Stomach (tissue), 8 donors: ENCODE measurements at regions not wholly inside any gene's neighbourhood (a gene's known extent, or its start where the extent isn't known, plus 50 kb on each side); places are given as distances from the start of the nearest gene placed in this dataset.

Source experiments
- DNase-seq, 2 donors: peaks; one replicate each; pipeline versions ENCODE4 v3.0.0 to v3.0.0-alpha.2; 2013 to 2019
- H3K27ac ChIP-seq, 5 donors: fragments of 200-600 bp in 4 of 5; sonication (generic) in 4 of 5; one replicate each; pipeline ENCODE4 v1.5.1; 2013 to 2019; ENCODE audit warnings: mild to moderate bottlenecking in 1 of 5, moderate library complexity in 1 of 5
- H3K27me3 ChIP-seq, 3 donors: fragments of 200-600 bp; sonication (generic); one replicate each; pipeline ENCODE4 v1.5.1; 2017 to 2019; ENCODE audit warnings: mixed run types in 1 of 3
- H3K36me3 ChIP-seq, 4 donors: fragments of 200-600 bp; sonication (generic); 1 replicate in 3 of 4; 2 replicates in 1 of 4; pipeline ENCODE4 v1.5.1; 2016 to 2019
- H3K4me1 ChIP-seq, 4 donors: fragments of 200-600 bp; sonication (generic); one replicate each; pipeline ENCODE4 v1.5.1; 2016 to 2019
- H3K4me3 ChIP-seq, 4 donors: fragments of 200-600 bp; sonication (generic) in 3 of 4; one replicate each; pipeline ENCODE4 v1.5.1; 2016 to 2019; ENCODE audit warnings: mild to moderate bottlenecking in 1 of 4
- H3K9me3 ChIP-seq, 4 donors: fragments of 200-600 bp; sonication (generic); one replicate each; pipeline ENCODE4 v1.5.1; 2016 to 2019
- CTCF ChIP-seq, 7 experiments: fragments of 450-650 bp in 4 of 7; fragments of 200-600 bp in 3 of 7; sonication (generic) in 3 of 7; IDR thresholded peaks; one replicate each; pipeline ENCODE4 v1.5.1; 2016 to 2019; ENCODE audit warnings: antibody characterized with exemption in 7 of 7, control low read depth in 2 of 7, mild to moderate bottlenecking in 1 of 7
- EP300 ChIP-seq: sonication (generic); formaldehyde crosslinking; IDR thresholded peaks from one replicate; pipeline ENCODE4 v1.6.1; 2017; ENCODE audit warnings: antibody characterized with exemption
- POLR2A ChIP-seq, 4 donors: fragments of 450-650 bp; IDR thresholded peaks; one replicate each; pipeline ENCODE4 v1.6.1; 2016; ENCODE audit warnings: antibody characterized with exemption in 4 of 4, control low read depth in 2 of 4, mild to moderate bottlenecking in 1 of 4, moderate library complexity in 1 of 4
- POLR2AphosphoS5 ChIP-seq, 3 donors: sonication (generic); formaldehyde crosslinking; IDR thresholded peaks; one replicate each; pipeline ENCODE4 v1.6.1; 2016; ENCODE audit warnings: antibody characterized with exemption in 3 of 3
- whole genome bisulfite sequencing, 5 donors: extraction: QIAGEN DNeasy Blood & Tissue Kit in 3 of 5; methylation state at CpG; one replicate each; pipeline versions ENCODE4 v1.1.5 to v1.1.7; 2013 to 2018; 5-methylcytosine and 5-hydroxymethylcytosine counted together
- intact Hi-C: fragments of 100-400 bp; cut with DNase I; formaldehyde crosslinking; loops from one replicate; pipeline ENCODE4 v1.15.1; 2023; ENCODE audit warnings: low total_unique reads
- donor health status: healthy with polysubstance abuse.
- donor health status: Bipolar disorder and iron deficiency.
- donor health status: healthy.

DNA sequence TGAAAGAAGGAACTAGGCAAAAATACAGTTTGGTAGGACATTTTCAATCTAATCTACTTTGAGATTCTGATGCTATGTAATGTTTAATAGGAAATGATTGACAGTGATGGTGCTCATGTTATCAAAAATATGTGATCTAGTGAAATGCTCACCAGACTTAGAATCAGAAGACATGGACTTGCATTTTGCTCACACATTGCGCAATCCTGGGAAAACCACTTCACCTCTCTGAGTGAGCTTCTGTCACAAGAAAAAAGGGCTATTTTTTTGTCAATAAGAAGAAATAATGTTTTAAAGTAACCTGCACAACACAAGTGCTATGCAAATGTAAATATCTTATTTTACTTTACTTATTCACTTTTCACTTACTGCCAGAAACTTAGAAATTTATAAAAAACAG is 380.9 kb upstream of the HTR2A start:
- TF ChIP-seq POLR2A (IDR thresholded peaks at IDR 0.05) (no peak), CTCF (IDR thresholded peaks at IDR 0.05) (no peak), POLR2AphosphoS5 (IDR thresholded peaks at IDR 0.05) (no peak), EP300 (no peak)
- Histone ChIP-seq H3K27ac (no peak overlapping the region), H3K27me3 (no peaks in the 10 kb centered on the region), H3K4me3 (no peak overlapping the region), H3K4me1 (no peaks in the 10 kb centered on the region), H3K36me3 (no peaks in the 10 kb centered on the region), H3K9me3 (no peaks in the 10 kb centered on the region)
- WGBS, 5 donors: 94 to 100% (median 97%) methylated on average over 1 of the region's 1 CpG
- intact Hi-C loops: no loop called here
- DNase-seq: no peak

DNA sequence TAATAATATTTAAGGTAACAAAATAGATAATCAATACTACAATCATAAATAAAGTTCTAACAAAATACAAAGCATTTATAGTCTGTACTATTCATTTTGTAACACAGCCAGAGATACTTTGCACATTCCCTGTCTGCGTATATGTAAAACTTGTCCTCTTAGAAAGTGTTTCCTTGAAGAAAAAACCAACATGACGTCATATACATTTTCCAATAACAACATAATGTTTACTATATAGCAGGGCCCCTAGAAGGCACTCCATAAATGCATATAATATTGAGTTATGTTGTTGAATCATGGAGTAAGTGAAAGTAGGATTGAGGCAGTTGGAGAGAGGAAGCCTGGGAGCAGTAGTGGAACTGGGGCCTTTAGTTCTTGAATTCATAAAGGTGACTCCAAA is 371.4 kb upstream of the HTR2A start:
- no peak for TF ChIP-seq POLR2AphosphoS5 (IDR thresholded peaks at IDR 0.05)
- no peak for TF ChIP-seq POLR2A (IDR thresholded peaks at IDR 0.05)
- TF ChIP-seq CTCF (IDR thresholded peaks at IDR 0.05): no peak
- no peak for TF ChIP-seq EP300
- Histone ChIP-seq H3K27me3 (no peaks in the 10 kb centered on the region), H3K4me3 (no peak overlapping the region), H3K27ac (no peak overlapping the region), H3K4me1 (no peaks in the 10 kb centered on the region), H3K9me3 (peaks cover 0 to 2% (median under 1%) of the 10 kb centered on the region in 4 donors), H3K36me3 (no peaks in the 10 kb centered on the region)
- no peak for DNase-seq
- intact Hi-C loops: no loop called here
- whole genome bisulfite sequencing, 5 donors: 70 to 92% (median 86%) methylated on average over 2 of the region's 2 CpGs

- H3K4me3 ChIP-seq: no peak overlapping the region
- 57 to 67% (median 64%) methylated on average over 2 of the region's 2 CpGs for WGBS, 5 donors
- no peak overlapping the region for H3K27ac ChIP-seq
- no peak for DNase-seq
- TF ChIP-seq EP300 (no peak), CTCF (IDR thresholded peaks at IDR 0.05) (no peak), POLR2A (IDR thresholded peaks at IDR 0.05) (no peak)
- no peaks in the 10 kb centered on the region for H3K36me3 ChIP-seq
- intact Hi-C loops: no loop called here
- H3K4me1 ChIP-seq: no peaks in the 10 kb centered on the region
- H3K9me3 ChIP-seq: peaks cover 0 to 7% (median 3%) of the 10 kb centered on the region in 4 donors
- H3K27me3 ChIP-seq: no peaks in the 10 kb centered on the region
These were observed 361.5 kb upstream of the HTR2A start for GRCh38 chr13:47258384-47258783.

DNA sequence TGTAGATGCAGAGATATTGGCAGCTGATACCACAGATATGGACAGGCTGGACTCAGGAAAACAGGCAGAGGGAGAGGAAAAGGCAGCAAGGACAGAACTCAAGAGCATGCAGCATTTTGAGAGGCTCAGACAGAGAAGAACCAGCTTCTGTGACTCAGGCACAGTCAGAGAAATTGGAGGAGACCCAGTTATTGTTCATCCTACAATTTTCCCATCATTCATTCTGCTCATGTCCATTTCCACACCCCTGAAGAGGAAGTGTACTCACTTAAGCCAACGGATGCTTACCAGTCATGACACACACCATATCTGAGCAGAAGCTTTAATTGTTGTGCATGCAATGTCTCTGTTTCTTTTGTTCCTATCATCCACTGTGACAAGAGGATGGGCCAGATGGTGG is 359.8 kb upstream of the HTR2A start:
- TF ChIP-seq CTCF (IDR thresholded peaks at IDR 0.05) (no peak), POLR2AphosphoS5 (IDR thresholded peaks at IDR 0.05) (no peak), POLR2A (IDR thresholded peaks at IDR 0.05) (no peak), EP300 (no peak)

GRCh38 chr13:47252627-47253026 is 355.8 kb upstream of the HTR2A start:
- intact Hi-C loops: no loop called here
- Histone ChIP-seq H3K27ac (no peak overlapping the region), H3K36me3 (no peaks in the 10 kb centered on the region), H3K4me3 (no peak overlapping the region), H3K27me3 (no peaks in the 10 kb centered on the region), H3K9me3 (no peaks in the 10 kb centered on the region), H3K4me1 (no peaks in the 10 kb centered on the region)
- TF ChIP-seq CTCF (IDR thresholded peaks at IDR 0.05): no peak
- WGBS, 5 donors: 83 to 100% (median 98%) methylated on average over 1 of the region's 1 CpG
- DNase-seq: no peak

More for the DNA sequence above, 359.8 kb upstream of the HTR2A start:
- Histone ChIP-seq H3K4me3 (no peak overlapping the region), H3K36me3 (no peaks in the 10 kb centered on the region), H3K27ac (no peak overlapping the region), H3K9me3 (no peaks in the 10 kb centered on the region), H3K4me1 (no peaks in the 10 kb centered on the region), H3K27me3 (no peaks in the 10 kb centered on the region)
- intact Hi-C loops: no loop called here
- WGBS, 5 donors: 54 to 70% (median 65%) methylated on average over 1 of the region's 1 CpG
- no peak for DNase-seq
